H1 (cell line): ENCODE measurements at regions not wholly inside any gene's neighbourhood (a gene's known extent, or its start where the extent isn't known, plus 50 kb on each side); places are given as distances from the start of the nearest gene placed in this dataset.

Experiments used
- CTCF ChIA-PET: fragments of 300-600 bp; sonication (Branson Sonifier 250); formaldehyde crosslinking; loops from one replicate; lab custom pipeline; 2021; ENCODE audit not compliant: partially characterized antibody; lab: Charles Lee
- POLR2A ChIA-PET: fragments of 300-600 bp; sonication (Branson Sonifier 250); formaldehyde crosslinking; loops from one replicate; lab custom pipeline; 2021; ENCODE audit warnings: inconsistent platforms; ENCODE audit not compliant: partially characterized antibody; lab: Charles Lee
- DNase-seq, 2 experiments: peaks; one replicate each; pipeline versions ENCODE4 v3.0.0 to v3.0.0-alpha.2; 2010 to 2022; ENCODE audit warnings: low spot score in 2 of 2, low read depth in 1 of 2, mixed read lengths in 1 of 2
- FAIRE-seq: peaks from 2 replicates; lab custom pipeline; 2011; peaks lifted over from hg19 to GRCh38; lab: Jason Lieb, UNC
- H2AFZ ChIP-seq: 2 replicates; pipeline ENCODE4 v1.8.1; 2012; ENCODE audit warnings: low read length, inconsistent platforms
- H2AK5ac ChIP-seq: 2 replicates; pipeline ENCODE4 v1.6.1; 2013; ENCODE audit warnings: low read depth, low read length
- H2BK120ac ChIP-seq: replicated peaks from 2 replicates; pipeline ENCODE3; 2013; ENCODE audit warnings: low read depth, low read length, inconsistent platforms
- H2BK12ac ChIP-seq: 2 replicates; pipeline ENCODE4 v1.6.1; 2013; ENCODE audit warnings: low read depth, low read length
- H2BK15ac ChIP-seq: 2 replicates; pipeline ENCODE4 v1.6.1; 2013; ENCODE audit warnings: low read length
- H2BK20ac ChIP-seq: 2 replicates; pipeline ENCODE4 v1.6.1; 2013; ENCODE audit warnings: low read length
- H2BK5ac ChIP-seq: 2 replicates; pipeline ENCODE4 v1.6.1; 2013; ENCODE audit warnings: low read depth, low read length
- H3K14ac ChIP-seq: 2 replicates; pipeline ENCODE4 v1.6.1; 2013; ENCODE audit warnings: inconsistent platforms; ENCODE audit not compliant: insufficient read length
- H3K18ac ChIP-seq: 2 replicates; pipeline ENCODE4 v1.6.1; 2013; ENCODE audit warnings: low read length; ENCODE audit errors: extremely low read depth
- H3K23ac ChIP-seq: 2 replicates; pipeline ENCODE4 v1.6.1; 2013; ENCODE audit warnings: inconsistent platforms; ENCODE audit not compliant: insufficient read length
- H3K23me2 ChIP-seq: 2 replicates; pipeline ENCODE4 v1.6.1; 2013; ENCODE audit warnings: low read depth, low read length
- H3K27ac ChIP-seq: 2 replicates; pipeline ENCODE4 v1.6.1; 2011; ENCODE audit warnings: low read depth, low read length, inconsistent platforms
- H3K27me3 ChIP-seq, 4 experiments: replicated peaks in 1 of 4; 1 replicate in 1 of 4; 2 replicates in 3 of 4; pipeline versions ENCODE4 v1.6.1 to v1.8.1; 2011 to 2013; ENCODE audit warnings: low read length in 3 of 4, mild to moderate bottlenecking in 3 of 4, inconsistent platforms in 2 of 4, mixed read lengths in 2 of 4, moderate library complexity in 1 of 4; ENCODE audit not compliant: control insufficient read depth in 3 of 4, insufficient read depth in 3 of 4; ENCODE audit errors: extremely low read depth in 1 of 4
- H3K36me3 ChIP-seq, 4 experiments: 2 replicates each; pipeline versions ENCODE4 v1.6.1 to v1.8.1; 2011 to 2013; ENCODE audit warnings: mild to moderate bottlenecking in 4 of 4, low read length in 3 of 4, moderate library complexity in 2 of 4, control low read depth in 1 of 4, inconsistent platforms in 1 of 4; ENCODE audit not compliant: insufficient read depth in 4 of 4, control insufficient read depth in 2 of 4
- H3K4ac ChIP-seq: replicated peaks from 2 replicates; pipeline ENCODE3; 2013; ENCODE audit warnings: low read length, low read depth, mixed read lengths, inconsistent platforms; ENCODE audit not compliant: insufficient read length
- H3K4me1 ChIP-seq, 4 experiments: replicated peaks in 1 of 4; 1 replicate in 1 of 4; 2 replicates in 3 of 4; pipeline versions ENCODE4 v1.6.1 to v1.8.1; 2011 to 2013; ENCODE audit warnings: low read length in 3 of 4, inconsistent platforms in 2 of 4, mixed read lengths in 1 of 4; ENCODE audit not compliant: insufficient read depth in 4 of 4, control insufficient read depth in 3 of 4
- H3K4me2 ChIP-seq, 2 experiments: 2 replicates each; pipeline versions ENCODE4 v1.6.1 to v1.8.1; 2011 to 2013; ENCODE audit warnings: low read depth in 2 of 2, low read length in 2 of 2, control low read depth in 1 of 2, inconsistent platforms in 1 of 2, mild to moderate bottlenecking in 1 of 2; ENCODE audit not compliant: insufficient read depth in 1 of 2
- H3K4me3 ChIP-seq, 4 experiments: fragments of 200-600, 300-600 bp in 1 of 4; sonication (generic), shearing (Covaris generic), sonication (Bioruptor Twin) in 1 of 4; 2 replicates each; pipeline versions ENCODE4 v1.5.1 to v1.8.1; 2011 to 2016; ENCODE audit warnings: low read length in 4 of 4, low read depth in 3 of 4, control low read depth in 2 of 4, inconsistent platforms in 2 of 4, mild to moderate bottlenecking in 2 of 4, mixed read lengths in 1 of 4, moderate library complexity in 1 of 4; ENCODE audit not compliant: insufficient read depth in 2 of 4; ENCODE audit errors: extremely low read depth in 1 of 4
- H3K56ac ChIP-seq: replicated peaks from 2 replicates; pipeline ENCODE3; 2013; ENCODE audit warnings: low read depth, mild to moderate bottlenecking, mixed read lengths, low read length, inconsistent platforms; ENCODE audit not compliant: insufficient read length
- H3K79me1 ChIP-seq: 2 replicates; pipeline ENCODE4 v1.6.1; 2013; ENCODE audit warnings: low read depth, low read length, control low read depth
- H3K79me2 ChIP-seq, 2 experiments: 2 replicates each; pipeline versions ENCODE4 v1.6.1 to v1.8.1; 2012 to 2013; ENCODE audit warnings: low read length in 2 of 2, mild to moderate bottlenecking in 2 of 2, inconsistent platforms in 1 of 2; ENCODE audit not compliant: insufficient read depth in 2 of 2, control insufficient read depth in 1 of 2
- H3K9ac ChIP-seq, 4 experiments: replicated peaks in 1 of 4; 1 replicate in 1 of 4; 2 replicates in 3 of 4; pipeline versions ENCODE4 v1.6.1 to v1.8.1; 2011 to 2013; ENCODE audit warnings: low read depth in 3 of 4, low read length in 3 of 4, control low read depth in 2 of 4, mild to moderate bottlenecking in 2 of 4, moderate library complexity in 2 of 4, inconsistent platforms in 1 of 4; ENCODE audit errors: extremely low read depth in 1 of 4
- H3K9me3 ChIP-seq, 2 experiments: 2 replicates each; pipeline versions ENCODE4 v1.6.1 to v1.8.1; 2012 to 2013; ENCODE audit warnings: mild to moderate bottlenecking in 2 of 2, moderate library complexity in 2 of 2, control low read depth in 1 of 2, inconsistent platforms in 1 of 2, low read depth in 1 of 2, low read length in 1 of 2, mixed read lengths in 1 of 2; ENCODE audit not compliant: insufficient read depth in 2 of 2
- H4K20me1 ChIP-seq, 2 experiments: replicated peaks in 1 of 2; 2 replicates each; pipeline versions ENCODE3 to v1.8.1; 2011 to 2013; ENCODE audit warnings: inconsistent platforms in 2 of 2, low read length in 2 of 2, mild to moderate bottlenecking in 1 of 2; ENCODE audit not compliant: insufficient read depth in 2 of 2, control insufficient read depth in 1 of 2
- H4K5ac ChIP-seq: 2 replicates; pipeline ENCODE4 v1.6.1; 2013; ENCODE audit warnings: low read length, low read depth, mixed read lengths, inconsistent platforms; ENCODE audit not compliant: insufficient read length
- H4K8ac ChIP-seq: 2 replicates; pipeline ENCODE4 v1.8.0; 2013; ENCODE audit warnings: mild to moderate bottlenecking, moderate library complexity, low read length, inconsistent platforms; ENCODE audit not compliant: insufficient read depth; ENCODE audit errors: extremely low read depth
- H4K91ac ChIP-seq: replicated peaks from 2 replicates; pipeline ENCODE3; 2013; ENCODE audit warnings: low read length, mixed read lengths, inconsistent platforms; ENCODE audit not compliant: insufficient read length
- CBX8 ChIP-seq: fragments of 300-800, 300-1000 bp; sonication (generic); IDR thresholded peaks from 2 replicates; pipeline ENCODE4 v1.7.1; 2016; ENCODE audit warnings: low read depth, low read length, borderline replicate concordance
- CEBPB ChIP-seq: IDR thresholded peaks from 2 replicates; pipeline ENCODE4 v1.6.1; 2012; ENCODE audit warnings: low read depth, low read length
- CHD1 ChIP-seq: IDR thresholded peaks from 2 replicates; pipeline ENCODE4 v1.6.1; 2012; ENCODE audit warnings: low read depth, low read length, improper control_type of control experiment
- EZH2 ChIP-seq: fragments of 200-600 bp; sonication (generic); IDR thresholded peaks from 2 replicates; pipeline ENCODE4 v1.7.1; 2012; ENCODE audit warnings: low read depth, mild to moderate bottlenecking, moderate library complexity, low read length, inconsistent platforms; ENCODE audit not compliant: severe bottlenecking
- GABPA ChIP-seq: IDR thresholded peaks from 2 replicates; pipeline ENCODE4 v1.6.1; 2011; ENCODE audit warnings: mild to moderate bottlenecking, low read length, moderate library complexity, borderline replicate concordance; ENCODE audit not compliant: insufficient read depth
- KDM4A ChIP-seq: IDR thresholded peaks from one replicate; pipeline ENCODE4 v1.7.1; 2012; ENCODE audit warnings: low read depth, mild to moderate bottlenecking, moderate library complexity, low read length, inconsistent platforms; ENCODE audit not compliant: severe bottlenecking
- NANOG ChIP-seq: IDR thresholded peaks from 2 replicates; pipeline ENCODE4 v1.6.1; 2011; ENCODE audit warnings: low read length, low read depth, mild to moderate bottlenecking, inconsistent platforms; ENCODE audit not compliant: insufficient read depth, poor library complexity, severe bottlenecking
- RFX5 ChIP-seq: IDR thresholded peaks from 2 replicates; pipeline ENCODE4 v1.6.1; 2011; ENCODE audit warnings: low read depth, low read length, improper control_type of control experiment, borderline replicate concordance
- TBP ChIP-seq: IDR thresholded peaks from 2 replicates; pipeline ENCODE4 v1.6.1; 2011; ENCODE audit warnings: low read depth, low read length, improper control_type of control experiment
- TCF12 ChIP-seq: IDR thresholded peaks from 2 replicates; pipeline ENCODE4 v1.6.1; 2011; ENCODE audit warnings: low read depth, mild to moderate bottlenecking, low read length
- WGBS, 2 experiments: shearing (Covaris generic) in 1 of 2; methylation state at CpG; one replicate each; pipeline versions ENCODE4 v1.1.6 to v1.1.7; 2013 to 2015; ENCODE audit warnings: low lambda C conversion rate in 2 of 2, mixed read lengths in 2 of 2, inconsistent platforms in 1 of 2, low coverage in 1 of 2, missing lambda C conversion rate in 1 of 2; ENCODE audit not compliant: insufficient replicate concordance in 2 of 2, insufficient coverage in 1 of 2, insufficient read length in 1 of 2; ENCODE audit errors: extremely low coverage in 1 of 2, missing lambda C conversion rate in 1 of 2; 5-methylcytosine and 5-hydroxymethylcytosine counted together
- TF ChIP-seq, protein P1 (sequence below): IDR thresholded peaks from 2 replicates; pipeline ENCODE4 v1.6.1; 2012; ENCODE audit warnings: inconsistent platforms
- TF ChIP-seq, protein P2 (sequence below): IDR thresholded peaks from 2 replicates; pipeline ENCODE4 v1.6.1; 2012; ENCODE audit warnings: inconsistent platforms

DNA sequence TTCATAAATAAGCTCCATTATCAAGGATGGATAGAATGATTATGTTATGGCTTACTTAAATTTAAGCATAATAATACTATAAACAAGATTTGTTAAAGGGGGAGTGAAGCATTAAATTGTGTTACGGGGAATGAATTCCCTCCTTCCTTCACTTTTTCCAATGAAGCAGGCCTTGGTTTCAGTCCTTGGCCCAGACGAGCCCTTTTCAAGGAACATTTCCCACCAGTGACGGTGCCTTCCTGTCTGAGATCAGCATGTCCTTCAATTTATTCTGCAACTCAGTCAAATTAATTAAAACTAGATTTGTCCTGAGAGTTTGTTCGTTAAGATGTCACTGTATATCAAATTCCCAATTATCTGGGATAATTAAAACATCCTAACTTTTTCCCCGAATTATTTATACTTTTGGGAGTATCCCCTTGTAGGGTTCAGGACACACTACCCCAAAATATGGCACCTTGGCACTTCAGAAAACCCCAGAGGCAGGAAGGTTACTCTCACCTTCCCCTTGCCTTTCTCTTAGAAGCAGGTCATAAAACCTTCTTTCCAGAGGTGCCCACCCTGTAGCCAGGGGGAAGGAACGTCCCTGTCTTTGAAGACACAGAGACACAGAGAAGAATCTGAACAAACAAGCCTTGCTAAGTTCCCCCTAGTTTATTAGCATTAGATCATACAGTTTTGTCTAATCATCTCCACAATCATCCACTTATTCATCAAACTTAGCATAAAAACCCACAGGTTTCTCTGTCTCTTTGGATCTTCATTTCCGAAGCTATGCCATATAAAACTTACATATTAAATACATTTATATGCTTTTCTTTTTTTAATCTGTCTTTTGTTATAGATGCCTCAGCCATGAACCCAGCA, 86.2 kb upstream of the ARHGAP29 start:
- no peak overlapping the region for H3K9ac ChIP-seq
- CTCF ChIA-PET = interaction anchor here (4.3 to 21.6 kb wide), 2 partner anchors 12 to 291 kb away, joined by 26 to 807 read pairs; no protein-coding TSS in a partner anchor
- no peak for TF ChIP-seq GABPA
- no peak for TF ChIP-seq EZH2
- TF ChIP-seq KDM4A = no peak
- no peak for TF ChIP-seq TCF12
- TF ChIP-seq NANOG = no peak
- no peak for TF ChIP-seq CHD1
- TF ChIP-seq, protein P1, sequence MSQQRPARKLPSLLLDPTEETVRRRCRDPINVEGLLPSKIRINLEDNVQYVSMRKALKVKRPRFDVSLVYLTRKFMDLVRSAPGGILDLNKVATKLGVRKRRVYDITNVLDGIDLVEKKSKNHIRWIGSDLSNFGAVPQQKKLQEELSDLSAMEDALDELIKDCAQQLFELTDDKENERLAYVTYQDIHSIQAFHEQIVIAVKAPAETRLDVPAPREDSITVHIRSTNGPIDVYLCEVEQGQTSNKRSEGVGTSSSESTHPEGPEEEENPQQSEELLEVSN = no peak
- no peak for TF ChIP-seq CBX8
- no peak for TF ChIP-seq TBP
- TF ChIP-seq, protein P2, sequence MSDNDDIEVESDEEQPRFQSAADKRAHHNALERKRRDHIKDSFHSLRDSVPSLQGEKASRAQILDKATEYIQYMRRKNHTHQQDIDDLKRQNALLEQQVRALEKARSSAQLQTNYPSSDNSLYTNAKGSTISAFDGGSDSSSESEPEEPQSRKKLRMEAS = no peak
- TF ChIP-seq RFX5 = no peak
- TF ChIP-seq CEBPB = no peak

More for the DNA sequence above, 86.2 kb upstream of the ARHGAP29 start:
- no peak overlapping the region for H3K4ac ChIP-seq
- no peak overlapping the region for H3K4me3 ChIP-seq
- no peak overlapping the region for H3K56ac ChIP-seq
- H2BK15ac ChIP-seq = no peak overlapping the region; the same call in 1 of the 2 replicates
- no peak overlapping the region for H2BK5ac ChIP-seq
- no peak overlapping the region for H2AK5ac ChIP-seq
- H2BK20ac ChIP-seq = no peak overlapping the region
- H2AFZ ChIP-seq = no peak overlapping the region
- no peaks in the 10 kb centered on the region; a peak in 1 of 7 replicates for H3K27me3 ChIP-seq
- H3K18ac ChIP-seq = no peak overlapping the region
- DNase-seq = no peak
- H2BK12ac ChIP-seq = no peak overlapping the region
- WGBS, 2 experiments = 90% methylated on average over 7 of the region's 7 CpGs; no CpG with 5 or more reads in 1 of the 2 experiments
- no peaks in the 10 kb centered on the region for H4K20me1 ChIP-seq
- H3K23ac ChIP-seq = no peak overlapping the region
- no peak overlapping the region for H2BK120ac ChIP-seq
- H4K5ac ChIP-seq = no peak overlapping the region
- no peak overlapping the region for H3K4me2 ChIP-seq
- H4K91ac ChIP-seq = no peak overlapping the region
- H3K9me3 ChIP-seq = no peaks in the 10 kb centered on the region
- H3K23me2 ChIP-seq = no peaks in the 10 kb centered on the region
- no peak overlapping the region for H3K27ac ChIP-seq
- no peaks in the 10 kb centered on the region for H3K79me1 ChIP-seq
- no peaks in the 10 kb centered on the region for H3K79me2 ChIP-seq
- H3K14ac ChIP-seq = no peak overlapping the region
- no peak for FAIRE-seq
- no peak overlapping the region for H4K8ac ChIP-seq
- peaks cover 6 to 11% (median 9%) of the 10 kb centered on the region in 4 experiments for H3K4me1 ChIP-seq
- H3K36me3 ChIP-seq = no peaks in the 10 kb centered on the region
- POLR2A ChIA-PET = no interaction called here
